ENCODE measurements at regions not wholly inside any gene's neighbourhood (a gene's known extent, or its start where the extent isn't known, plus 50 kb on each side); places are given as distances from the start of the nearest gene placed in this dataset.
"Not testable (repeated sequence)": the region's sequence is repeated elsewhere in the genome, so short reads cannot be mapped to it uniquely, and the experiment has no call there.

DNA sequence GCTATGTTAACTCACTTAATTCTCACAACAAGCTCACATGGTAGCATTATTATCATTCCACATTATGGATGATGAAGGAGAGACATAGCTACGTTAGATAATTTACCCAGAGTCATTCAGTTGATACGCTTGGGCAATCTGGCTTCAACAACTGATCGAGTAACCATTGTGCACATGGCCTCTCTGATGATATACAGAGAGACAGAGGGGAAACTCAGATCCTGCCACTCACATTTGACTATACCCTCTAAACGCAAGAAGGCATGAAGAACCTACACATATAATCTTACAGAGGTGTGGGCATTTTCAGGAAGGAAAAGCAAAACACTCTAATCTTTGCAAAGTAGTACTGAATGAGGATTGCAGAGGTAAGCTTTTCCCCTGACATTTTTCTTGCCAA, 360.1 kb downstream of the BARHL2 start:
- no peak overlapping the region for H3K27ac ChIP-seq (ENCODE audit: low read depth, low read length)
- H3K4me1 ChIP-seq (ENCODE audit: control insufficient read depth, insufficient read depth, low read length, unreplicated experiment), result no peaks in the 10 kb centered on the region

DNA sequence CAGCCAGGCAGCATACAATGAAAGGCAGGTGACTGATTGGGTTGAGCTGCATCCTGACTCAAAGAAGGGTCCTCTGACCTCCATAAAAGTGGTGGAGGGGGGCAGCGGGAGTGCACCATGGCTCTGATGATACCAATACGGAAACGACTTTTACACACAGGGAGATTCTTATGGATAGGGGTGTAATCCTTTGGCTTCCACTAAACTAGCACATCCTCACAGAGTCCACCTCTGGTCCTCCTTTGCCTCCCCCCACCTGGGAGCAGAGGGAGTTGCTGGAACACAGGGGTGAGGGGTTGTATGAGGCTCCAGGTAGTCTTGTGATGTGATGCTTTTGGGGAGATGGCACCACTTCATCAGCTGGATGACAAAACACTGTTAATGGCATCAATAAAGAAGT, 361.0 kb downstream of the BARHL2 start:
- no peaks in the 10 kb centered on the region for H3K79me2 ChIP-seq (ENCODE audit: control insufficient read depth, insufficient read depth, low read length, unreplicated experiment)
- H3K36me3 ChIP-seq (ENCODE audit: insufficient read depth, low read length), result no peaks in the 10 kb centered on the region
- no peaks in the 10 kb centered on the region for H3K4me1 ChIP-seq (ENCODE audit: control insufficient read depth, insufficient read depth, low read length, unreplicated experiment)
- H2AFZ ChIP-seq (ENCODE audit: low read length, unreplicated experiment), result no peak overlapping the region
- H3K27ac ChIP-seq (ENCODE audit: low read depth, low read length), result no peak overlapping the region
- H3K27me3 ChIP-seq (ENCODE audit: insufficient read depth, low read length), result no peaks in the 10 kb centered on the region
- no peak overlapping the region for H3K4me3 ChIP-seq (ENCODE audit: low read depth, low read length)

More for the DNA sequence above, 360.1 kb downstream of the BARHL2 start:
- Histone ChIP-seq H2AFZ (ENCODE audit: low read length, unreplicated experiment) (no peak overlapping the region), H3K36me3 (ENCODE audit: insufficient read depth, low read length) (no peaks in the 10 kb centered on the region), H3K79me2 (ENCODE audit: control insufficient read depth, insufficient read depth, low read length, unreplicated experiment) (no peaks in the 10 kb centered on the region), H3K27me3 (ENCODE audit: insufficient read depth, low read length) (no peaks in the 10 kb centered on the region), H3K4me3 (ENCODE audit: low read depth, low read length) (no peak overlapping the region)

DNA sequence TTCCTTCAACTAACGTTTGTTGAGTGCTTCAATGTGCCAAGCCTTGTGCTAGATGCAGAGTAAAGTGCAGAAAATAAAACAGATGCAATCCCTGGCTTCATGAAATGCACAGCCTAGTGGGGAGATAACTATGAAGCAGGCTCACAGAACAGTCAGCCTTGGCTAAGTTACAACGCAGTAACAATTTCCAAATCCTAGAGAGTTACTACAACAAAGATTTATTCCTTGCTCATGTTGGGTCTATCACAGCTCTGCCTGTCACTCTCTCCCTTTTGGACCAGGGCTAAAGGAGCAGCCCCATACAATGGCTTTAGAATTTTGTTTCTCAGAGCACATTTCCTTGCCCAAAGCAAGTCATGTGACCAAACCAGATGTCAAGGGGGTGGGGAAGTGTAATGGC, 359.8 kb downstream of the ZNF326 start:
- H3K27ac ChIP-seq (ENCODE audit: low read depth, low read length), result no peak overlapping the region
- no peak overlapping the region for H2AFZ ChIP-seq (ENCODE audit: low read length, unreplicated experiment)
- no peaks in the 10 kb centered on the region for H3K79me2 ChIP-seq (ENCODE audit: control insufficient read depth, insufficient read depth, low read length, unreplicated experiment)
- H3K27me3 ChIP-seq (ENCODE audit: insufficient read depth, low read length), result no peaks in the 10 kb centered on the region
- no peak overlapping the region for H3K4me3 ChIP-seq (ENCODE audit: low read depth, low read length)
- H3K36me3 ChIP-seq (ENCODE audit: insufficient read depth, low read length), result no peaks in the 10 kb centered on the region
- no peaks in the 10 kb centered on the region for H3K4me1 ChIP-seq (ENCODE audit: control insufficient read depth, insufficient read depth, low read length, unreplicated experiment)

GRCh38 chr1:90351019-90351418, 356.1 kb downstream of the ZNF326 start:
- no peaks in the 10 kb centered on the region for H3K36me3 ChIP-seq (ENCODE audit: insufficient read depth, low read length)

GRCh38 chr1:90349510-90349909, 354.6 kb downstream of the ZNF326 start:
- Histone ChIP-seq H3K27ac (ENCODE audit: low read depth, low read length) (no peak overlapping the region), H3K27me3 (ENCODE audit: insufficient read depth, low read length) (no peaks in the 10 kb centered on the region), H3K36me3 (ENCODE audit: insufficient read depth, low read length) (no peaks in the 10 kb centered on the region), H3K4me1 (ENCODE audit: control insufficient read depth, insufficient read depth, low read length, unreplicated experiment) (no peaks in the 10 kb centered on the region), H3K4me3 (ENCODE audit: low read depth, low read length) (no peak overlapping the region), H3K79me2 (ENCODE audit: control insufficient read depth, insufficient read depth, low read length, unreplicated experiment) (no peaks in the 10 kb centered on the region), H2AFZ (ENCODE audit: low read length, unreplicated experiment) (no peak overlapping the region)

More at GRCh38 chr1:90351019-90351418, 356.1 kb downstream of the ZNF326 start:
- H2AFZ ChIP-seq (ENCODE audit: low read length, unreplicated experiment), result no peak overlapping the region
- H3K4me1 ChIP-seq (ENCODE audit: control insufficient read depth, insufficient read depth, low read length, unreplicated experiment), result no peaks in the 10 kb centered on the region
- no peak overlapping the region for H3K27ac ChIP-seq (ENCODE audit: low read depth, low read length)
- H3K4me3 ChIP-seq (ENCODE audit: low read depth, low read length), result no peak overlapping the region
- H3K79me2 ChIP-seq (ENCODE audit: control insufficient read depth, insufficient read depth, low read length, unreplicated experiment), result no peaks in the 10 kb centered on the region
- no peaks in the 10 kb centered on the region for H3K27me3 ChIP-seq (ENCODE audit: insufficient read depth, low read length)

DNA sequence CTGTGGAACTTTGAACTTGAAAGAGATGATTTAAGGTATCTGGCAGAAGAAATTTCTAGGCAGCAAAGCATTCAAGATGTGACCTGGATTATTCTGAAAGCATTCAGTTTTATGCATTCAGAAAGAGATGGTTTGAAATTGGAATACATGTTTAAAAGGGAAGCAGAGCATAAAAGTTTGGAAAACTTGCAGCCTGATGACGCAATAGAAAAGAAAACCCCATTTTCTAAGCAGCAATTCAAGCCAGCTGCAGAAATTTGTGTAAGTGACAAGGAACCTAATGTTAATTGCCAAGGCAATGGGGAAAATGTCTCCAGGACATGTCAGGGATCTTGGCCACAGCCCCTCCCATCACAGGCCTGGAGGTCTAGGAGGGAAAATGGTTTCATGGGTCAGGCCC, 354.0 kb downstream of the ZNF326 start:
- Histone ChIP-seq H3K4me1 (ENCODE audit: control insufficient read depth, insufficient read depth, low read length, unreplicated experiment) (no peaks in the 10 kb centered on the region), H3K4me3 (ENCODE audit: low read depth, low read length) (no peak overlapping the region), H3K79me2 (ENCODE audit: control insufficient read depth, insufficient read depth, low read length, unreplicated experiment) (no peaks in the 10 kb centered on the region), H3K27ac (ENCODE audit: low read depth, low read length) (no peak overlapping the region), H3K27me3 (ENCODE audit: insufficient read depth, low read length) (no peaks in the 10 kb centered on the region), H3K36me3 (ENCODE audit: insufficient read depth, low read length) (no peaks in the 10 kb centered on the region), H2AFZ (ENCODE audit: low read length, unreplicated experiment) (no peak overlapping the region)

DNA sequence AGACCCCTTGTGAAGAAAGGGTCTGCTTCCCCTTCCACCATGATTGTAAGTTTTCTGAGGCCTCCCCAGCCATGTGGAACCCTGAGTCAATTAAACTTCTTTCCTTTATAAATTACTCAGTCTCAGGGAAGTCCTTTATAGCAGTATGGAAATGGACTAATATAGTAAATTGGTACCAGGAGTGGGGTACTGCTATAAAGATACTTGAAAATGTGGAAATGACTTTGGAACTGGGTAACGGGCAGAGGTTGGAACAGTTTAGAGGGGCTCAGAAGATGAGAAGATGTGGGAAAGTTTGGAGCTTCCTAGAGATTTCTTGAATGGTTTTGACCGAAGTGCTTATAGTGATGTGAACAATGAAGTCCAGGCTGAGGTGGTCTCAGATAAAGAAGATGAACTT, 353.5 kb downstream of the ZNF326 start:
- H2AFZ ChIP-seq (ENCODE audit: low read length, unreplicated experiment); H3K79me2 ChIP-seq (ENCODE audit: control insufficient read depth, insufficient read depth, low read length, unreplicated experiment); H3K36me3 ChIP-seq (ENCODE audit: insufficient read depth, low read length); H3K27ac ChIP-seq (ENCODE audit: low read depth, low read length); H3K4me3 ChIP-seq (ENCODE audit: low read depth, low read length); H3K4me1 ChIP-seq (ENCODE audit: control insufficient read depth, insufficient read depth, low read length, unreplicated experiment); H3K27me3 ChIP-seq (ENCODE audit: insufficient read depth, low read length): not testable (repeated sequence)

DNA sequence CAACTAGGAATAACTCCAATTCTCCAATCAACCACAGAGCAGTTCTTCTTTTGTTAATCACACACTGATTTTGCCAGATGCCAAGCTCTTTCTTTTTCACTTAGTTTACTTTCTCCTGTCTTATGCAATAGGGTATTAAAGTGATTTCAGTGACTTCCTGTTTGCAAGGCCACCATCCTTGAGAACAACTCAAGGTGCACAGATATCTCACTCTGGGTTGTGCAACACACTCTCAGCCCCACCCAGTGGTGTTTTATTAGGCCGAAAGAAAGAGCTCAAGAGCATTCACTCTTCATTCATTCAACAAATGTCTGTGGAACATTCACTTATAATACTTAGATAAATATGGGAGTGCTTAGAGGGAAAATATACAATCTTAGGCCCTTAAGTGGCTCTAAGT, 352.5 kb downstream of the ZNF326 start:
- no peak overlapping the region for H2AFZ ChIP-seq (ENCODE audit: low read length, unreplicated experiment)
- no peaks in the 10 kb centered on the region for H3K4me1 ChIP-seq (ENCODE audit: control insufficient read depth, insufficient read depth, low read length, unreplicated experiment)
- no peaks in the 10 kb centered on the region for H3K36me3 ChIP-seq (ENCODE audit: insufficient read depth, low read length)
- H3K27me3 ChIP-seq (ENCODE audit: insufficient read depth, low read length), result no peaks in the 10 kb centered on the region
- no peaks in the 10 kb centered on the region for H3K79me2 ChIP-seq (ENCODE audit: control insufficient read depth, insufficient read depth, low read length, unreplicated experiment)
- H3K4me3 ChIP-seq (ENCODE audit: low read depth, low read length), result no peak overlapping the region
- no peak overlapping the region for H3K27ac ChIP-seq (ENCODE audit: low read depth, low read length)

GRCh38 chr1:90346757-90347156, 351.8 kb downstream of the ZNF326 start:
- H3K36me3 ChIP-seq (ENCODE audit: insufficient read depth, low read length), result no peaks in the 10 kb centered on the region
- no peaks in the 10 kb centered on the region for H3K79me2 ChIP-seq (ENCODE audit: control insufficient read depth, insufficient read depth, low read length, unreplicated experiment)
- no peak overlapping the region for H3K4me3 ChIP-seq (ENCODE audit: low read depth, low read length)
- no peak overlapping the region for H3K27ac ChIP-seq (ENCODE audit: low read depth, low read length)
- no peak overlapping the region for H2AFZ ChIP-seq (ENCODE audit: low read length, unreplicated experiment)
- H3K4me1 ChIP-seq (ENCODE audit: control insufficient read depth, insufficient read depth, low read length, unreplicated experiment), result no peaks in the 10 kb centered on the region
- no peaks in the 10 kb centered on the region for H3K27me3 ChIP-seq (ENCODE audit: insufficient read depth, low read length)

DNA sequence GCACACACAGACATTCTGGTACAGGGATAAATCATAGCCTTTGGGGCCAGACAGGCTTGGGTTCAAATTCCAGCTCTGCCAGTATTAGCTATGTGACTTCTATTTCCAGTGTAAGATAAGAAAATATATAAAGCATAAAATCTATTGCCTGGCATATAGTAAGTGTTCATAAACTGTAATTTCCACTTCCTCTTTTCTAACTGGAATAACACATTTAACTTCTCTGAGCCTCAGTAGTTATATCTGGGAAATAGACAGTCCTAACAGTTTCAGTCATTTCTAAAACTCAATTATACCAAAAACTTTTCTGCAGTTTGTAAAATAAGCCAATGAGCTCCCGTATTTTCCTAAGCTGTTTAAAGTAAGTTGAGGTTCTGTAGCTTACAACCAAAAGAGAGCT, 351.4 kb downstream of the ZNF326 start:
- Histone ChIP-seq H3K27ac (ENCODE audit: low read depth, low read length) (no peak overlapping the region), H3K27me3 (ENCODE audit: insufficient read depth, low read length) (no peaks in the 10 kb centered on the region), H3K79me2 (ENCODE audit: control insufficient read depth, insufficient read depth, low read length, unreplicated experiment) (no peaks in the 10 kb centered on the region), H2AFZ (ENCODE audit: low read length, unreplicated experiment) (no peak overlapping the region), H3K4me1 (ENCODE audit: control insufficient read depth, insufficient read depth, low read length, unreplicated experiment) (no peaks in the 10 kb centered on the region), H3K36me3 (ENCODE audit: insufficient read depth, low read length) (no peaks in the 10 kb centered on the region), H3K4me3 (ENCODE audit: low read depth, low read length) (no peak overlapping the region)

GRCh38 chr1:90344963-90345730, 350.2 kb downstream of the ZNF326 start:
- Histone ChIP-seq H3K27me3 (ENCODE audit: insufficient read depth, low read length) (no peaks in the 10 kb centered on the region), H3K36me3 (ENCODE audit: insufficient read depth, low read length) (no peaks in the 10 kb centered on the region), H3K4me1 (ENCODE audit: control insufficient read depth, insufficient read depth, low read length, unreplicated experiment) (no peaks in the 10 kb centered on the region), H2AFZ (ENCODE audit: low read length, unreplicated experiment) (no peak overlapping the region), H3K79me2 (ENCODE audit: control insufficient read depth, insufficient read depth, low read length, unreplicated experiment) (no peaks in the 10 kb centered on the region), H3K4me3 (ENCODE audit: low read depth, low read length) (no peak overlapping the region), H3K27ac (ENCODE audit: low read depth, low read length) (no peak overlapping the region)
